H1 (cell line): ENCODE measurements at regions not wholly inside any gene's neighbourhood (a gene's known extent, or its start where the extent isn't known, plus 50 kb on each side); places are given as distances from the start of the nearest gene placed in this dataset.

Experiments
- CTCF ChIA-PET: fragments of 300-600 bp; sonication (Branson Sonifier 250); formaldehyde crosslinking; loops from one replicate; lab custom pipeline; 2021; ENCODE audit not compliant: partially characterized antibody; lab: Charles Lee
- POLR2A ChIA-PET: fragments of 300-600 bp; sonication (Branson Sonifier 250); formaldehyde crosslinking; loops from one replicate; lab custom pipeline; 2021; ENCODE audit warnings: inconsistent platforms; ENCODE audit not compliant: partially characterized antibody; lab: Charles Lee
- DNase-seq, 2 experiments: peaks; one replicate each; pipeline versions ENCODE4 v3.0.0 to v3.0.0-alpha.2; 2010 to 2022; ENCODE audit warnings: low spot score in 2 of 2, low read depth in 1 of 2, mixed read lengths in 1 of 2
- FAIRE-seq: peaks from 2 replicates; lab custom pipeline; 2011; peaks lifted over from hg19 to GRCh38; lab: Jason Lieb, UNC
- H2AFZ ChIP-seq: 2 replicates; pipeline ENCODE4 v1.8.1; 2012; ENCODE audit warnings: low read length, inconsistent platforms
- H2AK5ac ChIP-seq: 2 replicates; pipeline ENCODE4 v1.6.1; 2013; ENCODE audit warnings: low read depth, low read length
- H2BK120ac ChIP-seq: replicated peaks from 2 replicates; pipeline ENCODE3; 2013; ENCODE audit warnings: low read depth, low read length, inconsistent platforms
- H2BK12ac ChIP-seq: 2 replicates; pipeline ENCODE4 v1.6.1; 2013; ENCODE audit warnings: low read depth, low read length
- H2BK15ac ChIP-seq: 2 replicates; pipeline ENCODE4 v1.6.1; 2013; ENCODE audit warnings: low read length
- H2BK20ac ChIP-seq: 2 replicates; pipeline ENCODE4 v1.6.1; 2013; ENCODE audit warnings: low read length
- H2BK5ac ChIP-seq: 2 replicates; pipeline ENCODE4 v1.6.1; 2013; ENCODE audit warnings: low read depth, low read length
- H3K14ac ChIP-seq: 2 replicates; pipeline ENCODE4 v1.6.1; 2013; ENCODE audit warnings: inconsistent platforms; ENCODE audit not compliant: insufficient read length
- H3K18ac ChIP-seq: 2 replicates; pipeline ENCODE4 v1.6.1; 2013; ENCODE audit warnings: low read length; ENCODE audit errors: extremely low read depth
- H3K23ac ChIP-seq: 2 replicates; pipeline ENCODE4 v1.6.1; 2013; ENCODE audit warnings: inconsistent platforms; ENCODE audit not compliant: insufficient read length
- H3K23me2 ChIP-seq: 2 replicates; pipeline ENCODE4 v1.6.1; 2013; ENCODE audit warnings: low read depth, low read length
- H3K27ac ChIP-seq: 2 replicates; pipeline ENCODE4 v1.6.1; 2011; ENCODE audit warnings: low read depth, low read length, inconsistent platforms
- H3K27me3 ChIP-seq, 4 experiments: replicated peaks in 1 of 4; 1 replicate in 1 of 4; 2 replicates in 3 of 4; pipeline versions ENCODE4 v1.6.1 to v1.8.1; 2011 to 2013; ENCODE audit warnings: low read length in 3 of 4, mild to moderate bottlenecking in 3 of 4, inconsistent platforms in 2 of 4, mixed read lengths in 2 of 4, moderate library complexity in 1 of 4; ENCODE audit not compliant: control insufficient read depth in 3 of 4, insufficient read depth in 3 of 4; ENCODE audit errors: extremely low read depth in 1 of 4
- H3K36me3 ChIP-seq, 4 experiments: 2 replicates each; pipeline versions ENCODE4 v1.6.1 to v1.8.1; 2011 to 2013; ENCODE audit warnings: mild to moderate bottlenecking in 4 of 4, low read length in 3 of 4, moderate library complexity in 2 of 4, control low read depth in 1 of 4, inconsistent platforms in 1 of 4; ENCODE audit not compliant: insufficient read depth in 4 of 4, control insufficient read depth in 2 of 4
- H3K4ac ChIP-seq: replicated peaks from 2 replicates; pipeline ENCODE3; 2013; ENCODE audit warnings: low read length, low read depth, mixed read lengths, inconsistent platforms; ENCODE audit not compliant: insufficient read length
- H3K4me1 ChIP-seq, 4 experiments: replicated peaks in 1 of 4; 1 replicate in 1 of 4; 2 replicates in 3 of 4; pipeline versions ENCODE4 v1.6.1 to v1.8.1; 2011 to 2013; ENCODE audit warnings: low read length in 3 of 4, inconsistent platforms in 2 of 4, mixed read lengths in 1 of 4; ENCODE audit not compliant: insufficient read depth in 4 of 4, control insufficient read depth in 3 of 4
- H3K4me2 ChIP-seq, 2 experiments: 2 replicates each; pipeline versions ENCODE4 v1.6.1 to v1.8.1; 2011 to 2013; ENCODE audit warnings: low read depth in 2 of 2, low read length in 2 of 2, control low read depth in 1 of 2, inconsistent platforms in 1 of 2, mild to moderate bottlenecking in 1 of 2; ENCODE audit not compliant: insufficient read depth in 1 of 2
- H3K4me3 ChIP-seq, 4 experiments: fragments of 200-600, 300-600 bp in 1 of 4; sonication (generic), shearing (Covaris generic), sonication (Bioruptor Twin) in 1 of 4; 2 replicates each; pipeline versions ENCODE4 v1.5.1 to v1.8.1; 2011 to 2016; ENCODE audit warnings: low read length in 4 of 4, low read depth in 3 of 4, control low read depth in 2 of 4, inconsistent platforms in 2 of 4, mild to moderate bottlenecking in 2 of 4, mixed read lengths in 1 of 4, moderate library complexity in 1 of 4; ENCODE audit not compliant: insufficient read depth in 2 of 4; ENCODE audit errors: extremely low read depth in 1 of 4
- H3K56ac ChIP-seq: replicated peaks from 2 replicates; pipeline ENCODE3; 2013; ENCODE audit warnings: low read depth, mild to moderate bottlenecking, mixed read lengths, low read length, inconsistent platforms; ENCODE audit not compliant: insufficient read length
- H3K79me1 ChIP-seq: 2 replicates; pipeline ENCODE4 v1.6.1; 2013; ENCODE audit warnings: low read depth, low read length, control low read depth
- H3K79me2 ChIP-seq, 2 experiments: 2 replicates each; pipeline versions ENCODE4 v1.6.1 to v1.8.1; 2012 to 2013; ENCODE audit warnings: low read length in 2 of 2, mild to moderate bottlenecking in 2 of 2, inconsistent platforms in 1 of 2; ENCODE audit not compliant: insufficient read depth in 2 of 2, control insufficient read depth in 1 of 2
- H3K9ac ChIP-seq, 4 experiments: replicated peaks in 1 of 4; 1 replicate in 1 of 4; 2 replicates in 3 of 4; pipeline versions ENCODE4 v1.6.1 to v1.8.1; 2011 to 2013; ENCODE audit warnings: low read depth in 3 of 4, low read length in 3 of 4, control low read depth in 2 of 4, mild to moderate bottlenecking in 2 of 4, moderate library complexity in 2 of 4, inconsistent platforms in 1 of 4; ENCODE audit errors: extremely low read depth in 1 of 4
- H3K9me3 ChIP-seq, 2 experiments: 2 replicates each; pipeline versions ENCODE4 v1.6.1 to v1.8.1; 2012 to 2013; ENCODE audit warnings: mild to moderate bottlenecking in 2 of 2, moderate library complexity in 2 of 2, control low read depth in 1 of 2, inconsistent platforms in 1 of 2, low read depth in 1 of 2, low read length in 1 of 2, mixed read lengths in 1 of 2; ENCODE audit not compliant: insufficient read depth in 2 of 2
- H4K20me1 ChIP-seq, 2 experiments: replicated peaks in 1 of 2; 2 replicates each; pipeline versions ENCODE3 to v1.8.1; 2011 to 2013; ENCODE audit warnings: inconsistent platforms in 2 of 2, low read length in 2 of 2, mild to moderate bottlenecking in 1 of 2; ENCODE audit not compliant: insufficient read depth in 2 of 2, control insufficient read depth in 1 of 2
- H4K5ac ChIP-seq: 2 replicates; pipeline ENCODE4 v1.6.1; 2013; ENCODE audit warnings: low read length, low read depth, mixed read lengths, inconsistent platforms; ENCODE audit not compliant: insufficient read length
- H4K8ac ChIP-seq: 2 replicates; pipeline ENCODE4 v1.8.0; 2013; ENCODE audit warnings: mild to moderate bottlenecking, moderate library complexity, low read length, inconsistent platforms; ENCODE audit not compliant: insufficient read depth; ENCODE audit errors: extremely low read depth
- H4K91ac ChIP-seq: replicated peaks from 2 replicates; pipeline ENCODE3; 2013; ENCODE audit warnings: low read length, mixed read lengths, inconsistent platforms; ENCODE audit not compliant: insufficient read length
- BACH1 ChIP-seq: IDR thresholded peaks from 2 replicates; pipeline ENCODE4 v1.6.1; 2012; ENCODE audit warnings: low read length, improper control_type of control experiment
- CHD1 ChIP-seq: IDR thresholded peaks from 2 replicates; pipeline ENCODE4 v1.6.1; 2012; ENCODE audit warnings: low read depth, low read length, improper control_type of control experiment
- CTBP2 ChIP-seq: IDR thresholded peaks from 2 replicates; pipeline ENCODE4 v1.7.0; 2011; ENCODE audit warnings: borderline replicate concordance, mild to moderate bottlenecking, moderate library complexity, mixed read lengths, low read length; ENCODE audit not compliant: insufficient read depth, insufficient read length
- EZH2 ChIP-seq: fragments of 200-600 bp; sonication (generic); IDR thresholded peaks from 2 replicates; pipeline ENCODE4 v1.7.1; 2012; ENCODE audit warnings: low read depth, mild to moderate bottlenecking, moderate library complexity, low read length, inconsistent platforms; ENCODE audit not compliant: severe bottlenecking
- MAFK ChIP-seq: IDR thresholded peaks from 2 replicates; pipeline ENCODE4 v1.6.1; 2012; ENCODE audit warnings: low read depth, mild to moderate bottlenecking, improper control_type of control experiment, low read length
- RFX5 ChIP-seq: IDR thresholded peaks from 2 replicates; pipeline ENCODE4 v1.6.1; 2011; ENCODE audit warnings: low read depth, low read length, improper control_type of control experiment, borderline replicate concordance
- SP4 ChIP-seq: IDR thresholded peaks from 2 replicates; pipeline ENCODE4 v1.6.1; 2012; ENCODE audit warnings: low read length, inconsistent platforms
- SRF ChIP-seq: IDR thresholded peaks from 2 replicates; pipeline ENCODE4 v1.6.1; 2011; ENCODE audit warnings: mild to moderate bottlenecking, low read depth, low read length, moderate library complexity
- SUZ12 ChIP-seq: fragments of 200-600 bp; sonication (generic); IDR thresholded peaks from 2 replicates; pipeline ENCODE4 v1.6.1; 2012; ENCODE audit warnings: mild to moderate bottlenecking, inconsistent platforms, low read length, moderate library complexity, mixed read lengths
- TAF7 ChIP-seq: optimal IDR thresholded peaks from 2 replicates; pipeline ENCODE3; 2011; ENCODE audit warnings: low read depth, mild to moderate bottlenecking, inconsistent platforms, low read length, moderate library complexity, borderline replicate concordance
- TBP ChIP-seq: IDR thresholded peaks from 2 replicates; pipeline ENCODE4 v1.6.1; 2011; ENCODE audit warnings: low read depth, low read length, improper control_type of control experiment
- YY1 ChIP-seq: IDR thresholded peaks from 2 replicates; pipeline ENCODE4 v1.6.1; 2011; ENCODE audit warnings: low read depth, mild to moderate bottlenecking, low read length

- Histone ChIP-seq H3K4me2 (no peak overlapping the region), H4K91ac (no peak overlapping the region), H2AFZ (no peak overlapping the region), H3K27ac (no peak overlapping the region), H3K56ac (no peak overlapping the region), H3K9ac (no peak overlapping the region), H3K79me1 (no peaks in the 10 kb centered on the region), H2AK5ac (no peak overlapping the region), H3K27me3 (no peaks in the 10 kb centered on the region), H2BK120ac (no peak overlapping the region), H4K5ac (no peak overlapping the region), H3K18ac (no peak overlapping the region), H3K4ac (no peak overlapping the region)
- CTCF ChIA-PET = no interaction called here
- TF ChIP-seq EZH2 (no peak), SP4 (no peak), CTBP2 (no peak), BACH1 (no peak), YY1 (no peak), SUZ12 (no peak), SRF (no peak), CHD1 (no peak), RFX5 (no peak), MAFK (no peak), TBP (no peak), TAF7 (no peak)
- TF ChIP-seq, all 59 proteins: peak for 0
- Histone ChIP-seq H2BK20ac (no peak overlapping the region), H3K36me3 (no peaks in the 10 kb centered on the region), H3K79me2 (no peaks in the 10 kb centered on the region), H3K23ac (no peak overlapping the region), H2BK5ac (no peak overlapping the region), H3K4me3 (no peak overlapping the region), H4K8ac (no peak overlapping the region), H2BK12ac (no peak overlapping the region), H3K23me2 (no peaks in the 10 kb centered on the region), H4K20me1 (no peaks in the 10 kb centered on the region), H3K14ac (no peak overlapping the region), H3K4me1 (no peaks in the 10 kb centered on the region), H2BK15ac (no peak overlapping the region), H3K9me3 (no peaks in the 10 kb centered on the region)
- POLR2A ChIA-PET = no interaction called here
- FAIRE-seq (no peak), DNase-seq (no peak)
Measured at GRCh38 chr9:13920557-13920956, 393.4 kb downstream of the NFIB start.
